ENCODE measurements at regions not wholly inside any gene's neighbourhood (a gene's known extent, or its start where the extent isn't known, plus 50 kb on each side); places are given as distances from the start of the nearest gene placed in this dataset.

GRCh38 chr9:99369327-99369722 is 147.2 kb downstream of the SEC61B start:
- no peaks in the 10 kb centered on the region for H3K36me3 ChIP-seq
- peaks cover 0 to 23% (median 13%) of the 10 kb centered on the region in 9 donors for H3K4me1 ChIP-seq
- H3K9me3 ChIP-seq = no peaks in the 10 kb centered on the region
- intact Hi-C loops (cut with DNase I) = loop anchor here in 2 of 10 donors (10.0 kb wide), 2 partner anchors 445 to 455 kb away; partner anchors contain the start of gene NR4A3 (in 1 of the 2)
- peak overlapping the region in 2 of 10 donors; percentile 51 to 55 for H3K4me3 ChIP-seq
- peak overlapping the region in 7 of 10 donors; percentile 81 to 94 (median 89) for H3K27ac ChIP-seq
- peaks cover 0 to 2% (median 0%) of the 10 kb centered on the region in 7 donors for H3K27me3 ChIP-seq
- no peak for DNase-seq
- TF ChIP-seq CTCF (IDR thresholded peaks at IDR 0.05) = no peak
- WGBS, 2 donors = 86 to 93% methylated on average over 9 of the region's 9 CpGs
- peak in 1 of 8 donors; percentile 3 for ATAC-seq

- DNase-seq (no peak), ATAC-seq (no peak)
- intact Hi-C loops (cut with DNase I) = loop anchor here in 1 of 10 donors (10.0 kb wide), 1 partner anchor 64 kb away; no protein-coding TSS in a partner anchor
- no peaks in the 10 kb centered on the region for H3K9me3 ChIP-seq
- TF ChIP-seq CTCF (IDR thresholded peaks at IDR 0.05) = no peak
- 93 to 95% methylated on average over 3 of the region's 3 CpGs for WGBS, 2 donors
- no peaks in the 10 kb centered on the region for H3K27me3 ChIP-seq
- H3K36me3 ChIP-seq = no peaks in the 10 kb centered on the region
- no peak overlapping the region for H3K4me3 ChIP-seq
- H3K4me1 ChIP-seq = peaks cover 0 to 23% (median 13%) of the 10 kb centered on the region in 9 donors
- no peak overlapping the region for H3K27ac ChIP-seq
These were observed 148.3 kb downstream of the SEC61B start for GRCh38 chr9:99370376-99370775.

GRCh38 chr9:99371376-99371775 is 149.3 kb downstream of the SEC61B start:
- no peak for DNase-seq
- no peak for TF ChIP-seq CTCF (IDR thresholded peaks at IDR 0.05)
- Histone ChIP-seq H3K4me3 (no peak overlapping the region), H3K27ac (no peak overlapping the region), H3K4me1 (peaks cover 0 to 23% (median 13%) of the 10 kb centered on the region in 9 donors), H3K36me3 (no peaks in the 10 kb centered on the region), H3K9me3 (no peaks in the 10 kb centered on the region), H3K27me3 (no peaks in the 10 kb centered on the region)
- intact Hi-C loops (cut with DNase I) = loop anchor here in 1 of 10 donors (10.0 kb wide), 1 partner anchor 63 kb away; no protein-coding TSS in a partner anchor
- WGBS, 2 donors = 95% methylated on average over 2 of the region's 2 CpGs
- no peak for ATAC-seq

GRCh38 chr9:99373912-99374311 is 151.8 kb downstream of the SEC61B start:
- DNase-seq (no peak), ATAC-seq (no peak)
- whole genome bisulfite sequencing, 2 donors = 83 to 85% methylated on average over 5 of the region's 5 CpGs
- peaks cover 0 to 2% (median 0%) of the 10 kb centered on the region in 7 donors for H3K27me3 ChIP-seq
- no peak for TF ChIP-seq CTCF (IDR thresholded peaks at IDR 0.05)
- no peak overlapping the region for H3K27ac ChIP-seq
- no peaks in the 10 kb centered on the region for H3K36me3 ChIP-seq
- H3K4me3 ChIP-seq = no peak overlapping the region
- H3K4me1 ChIP-seq = peaks cover 0 to 8% (median 5%) of the 10 kb centered on the region in 9 donors
- H3K9me3 ChIP-seq = no peaks in the 10 kb centered on the region
- intact Hi-C loops (cut with DNase I) = loop anchor here in 1 of 10 donors (10.0 kb wide), 1 partner anchor 61 kb away; no protein-coding TSS in a partner anchor
